ENCODE measurements at regions not wholly inside any gene's neighbourhood (a gene's known extent, or its start where the extent isn't known, plus 50 kb on each side); places are given as distances from the start of the nearest gene placed in this dataset.

- no peaks in the 10 kb centered on the region for H3K36me3 ChIP-seq (ENCODE audit: control insufficient read depth in 2 of 2, insufficient read depth in 2 of 2, low read length in 2 of 2)
- H3K27me3 ChIP-seq (ENCODE audit: control insufficient read depth in 2 of 2, insufficient read depth in 2 of 2, low read length in 2 of 2): no peaks in the 10 kb centered on the region
- H3K4me1 ChIP-seq (ENCODE audit: control insufficient read depth in 2 of 2, insufficient read depth in 2 of 2, low read length in 2 of 2): no peaks in the 10 kb centered on the region
- H3K4me3 ChIP-seq (ENCODE audit: low read length in 2 of 2): no peak overlapping the region
- peaks cover 0 to 4% of the 10 kb centered on the region in 2 donors for H3K9me3 ChIP-seq (ENCODE audit: control insufficient read depth in 2 of 2, low read length in 2 of 2)
- no peak overlapping the region for H3K9ac ChIP-seq (ENCODE audit: low read depth in 1 of 2, low read length in 2 of 2)
- no peak overlapping the region for H3K27ac ChIP-seq (ENCODE audit: low read depth in 2 of 2, low read length in 2 of 2)
Observed at GRCh38 chr2:4556135-4556896, 852.9 kb downstream of the DCDC2C start.

- Histone ChIP-seq H3K4me1 (ENCODE audit: control insufficient read depth in 2 of 2, insufficient read depth in 2 of 2, low read length in 2 of 2) (no peaks in the 10 kb centered on the region), H3K9me3 (ENCODE audit: control insufficient read depth in 2 of 2, low read length in 2 of 2) (no peaks in the 10 kb centered on the region), H3K27ac (ENCODE audit: low read depth in 2 of 2, low read length in 2 of 2) (no peak overlapping the region), H3K27me3 (ENCODE audit: control insufficient read depth in 2 of 2, insufficient read depth in 2 of 2, low read length in 2 of 2) (no peaks in the 10 kb centered on the region), H3K4me3 (ENCODE audit: low read length in 2 of 2) (no peak overlapping the region), H3K36me3 (ENCODE audit: control insufficient read depth in 2 of 2, insufficient read depth in 2 of 2, low read length in 2 of 2) (no peaks in the 10 kb centered on the region), H3K9ac (ENCODE audit: low read depth in 1 of 2, low read length in 2 of 2) (no peak overlapping the region)
Observed at GRCh38 chr2:4561196-4561595, 857.8 kb downstream of the DCDC2C start.

DNA sequence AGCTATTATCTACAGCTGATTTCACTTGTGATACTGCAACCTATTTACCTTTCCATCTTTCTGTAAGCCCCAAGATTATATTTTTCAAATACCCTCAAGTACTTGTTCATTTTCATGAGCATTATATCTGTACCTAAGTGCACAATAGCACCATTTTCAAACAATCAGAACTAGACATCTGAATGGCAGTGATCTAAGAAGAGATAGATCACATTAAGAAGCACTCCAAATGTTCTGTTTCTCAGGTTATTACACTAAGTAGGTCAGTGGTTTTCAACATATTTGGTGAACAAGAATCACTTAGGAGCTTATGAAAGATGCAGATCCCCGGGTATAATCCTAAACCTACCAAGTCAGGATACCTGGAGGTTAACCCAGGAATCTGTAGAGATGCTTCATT lies 872.7 kb downstream of the DCDC2C start:
- H3K36me3 ChIP-seq (ENCODE audit: control insufficient read depth in 2 of 2, insufficient read depth in 2 of 2, low read length in 2 of 2): no peaks in the 10 kb centered on the region
- H3K4me3 ChIP-seq (ENCODE audit: low read length in 2 of 2): no peak overlapping the region
- no peak overlapping the region for H3K27ac ChIP-seq (ENCODE audit: low read depth in 2 of 2, low read length in 2 of 2)
- no peak overlapping the region for H3K9ac ChIP-seq (ENCODE audit: low read depth in 1 of 2, low read length in 2 of 2)
- H3K4me1 ChIP-seq (ENCODE audit: control insufficient read depth in 2 of 2, insufficient read depth in 2 of 2, low read length in 2 of 2): no peaks in the 10 kb centered on the region
- no peaks in the 10 kb centered on the region for H3K27me3 ChIP-seq (ENCODE audit: control insufficient read depth in 2 of 2, insufficient read depth in 2 of 2, low read length in 2 of 2)
- H3K9me3 ChIP-seq (ENCODE audit: control insufficient read depth in 2 of 2, low read length in 2 of 2): peaks cover 0 to 2% of the 10 kb centered on the region in 2 donors

- Histone ChIP-seq H3K27ac (ENCODE audit: low read depth in 2 of 2, low read length in 2 of 2) (no peak overlapping the region), H3K4me3 (ENCODE audit: low read length in 2 of 2) (no peak overlapping the region), H3K9ac (ENCODE audit: low read depth in 1 of 2, low read length in 2 of 2) (no peak overlapping the region), H3K27me3 (ENCODE audit: control insufficient read depth in 2 of 2, insufficient read depth in 2 of 2, low read length in 2 of 2) (no peaks in the 10 kb centered on the region), H3K4me1 (ENCODE audit: control insufficient read depth in 2 of 2, insufficient read depth in 2 of 2, low read length in 2 of 2) (no peaks in the 10 kb centered on the region), H3K36me3 (ENCODE audit: control insufficient read depth in 2 of 2, insufficient read depth in 2 of 2, low read length in 2 of 2) (no peaks in the 10 kb centered on the region), H3K9me3 (ENCODE audit: control insufficient read depth in 2 of 2, low read length in 2 of 2) (peaks cover 0 to 4% of the 10 kb centered on the region in 2 donors)
Observed at GRCh38 chr2:4579977-4580376, 876.6 kb downstream of the DCDC2C start.

DNA sequence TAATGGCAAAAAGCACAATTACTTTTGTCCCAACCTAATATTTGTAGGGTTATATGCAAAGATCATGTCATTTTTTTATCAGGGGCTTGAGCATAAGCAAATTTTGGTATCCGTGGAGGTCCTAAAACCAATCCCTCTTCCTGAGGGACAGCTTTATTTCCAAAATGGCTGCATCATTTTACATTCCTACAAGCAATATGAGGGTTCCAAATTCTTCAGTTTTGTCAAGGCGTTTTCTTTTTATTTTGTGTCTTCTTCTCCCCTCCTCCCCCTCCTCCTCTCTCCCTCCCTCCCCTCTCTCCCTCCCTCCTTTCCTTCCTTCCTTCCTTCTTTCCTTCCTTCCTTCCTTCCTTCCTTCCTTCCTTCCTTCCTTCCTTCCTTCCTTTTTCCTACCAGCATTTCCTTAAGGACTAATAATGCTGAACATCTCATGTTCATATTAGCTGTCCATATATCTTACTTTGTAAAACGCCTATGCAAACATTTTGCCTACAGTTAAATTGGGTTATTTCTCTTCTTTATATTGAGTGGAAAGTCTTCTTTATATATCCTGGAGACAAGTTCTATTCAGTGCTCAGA lies 881.8 kb downstream of the DCDC2C start:
- Histone ChIP-seq H3K4me3 (ENCODE audit: low read length in 2 of 2) (no peak overlapping the region), H3K4me1 (ENCODE audit: control insufficient read depth in 2 of 2, insufficient read depth in 2 of 2, low read length in 2 of 2) (no peaks in the 10 kb centered on the region)

GRCh38 chr2:4588606-4589005 lies 885.2 kb downstream of the DCDC2C start:
- Histone ChIP-seq H3K27me3 (ENCODE audit: control insufficient read depth in 2 of 2, insufficient read depth in 2 of 2, low read length in 2 of 2) (no peaks in the 10 kb centered on the region), H3K4me3 (ENCODE audit: low read length in 2 of 2) (no peak overlapping the region)

More for the DNA sequence above, 881.8 kb downstream of the DCDC2C start:
- H3K9me3 ChIP-seq (ENCODE audit: control insufficient read depth in 2 of 2, low read length in 2 of 2): peaks cover 0 to 6% of the 10 kb centered on the region in 2 donors
- H3K27ac ChIP-seq (ENCODE audit: low read depth in 2 of 2, low read length in 2 of 2): no peak overlapping the region
- H3K9ac ChIP-seq (ENCODE audit: low read depth in 1 of 2, low read length in 2 of 2): no peak overlapping the region
- no peaks in the 10 kb centered on the region for H3K27me3 ChIP-seq (ENCODE audit: control insufficient read depth in 2 of 2, insufficient read depth in 2 of 2, low read length in 2 of 2)
- H3K36me3 ChIP-seq (ENCODE audit: control insufficient read depth in 2 of 2, insufficient read depth in 2 of 2, low read length in 2 of 2): no peaks in the 10 kb centered on the region

GRCh38 chr2:4591261-4591660 lies 887.9 kb downstream of the DCDC2C start:
- H3K9me3 ChIP-seq (ENCODE audit: control insufficient read depth in 2 of 2, low read length in 2 of 2): peaks cover 0 to 8% of the 10 kb centered on the region in 2 donors
- H3K36me3 ChIP-seq (ENCODE audit: control insufficient read depth in 2 of 2, insufficient read depth in 2 of 2, low read length in 2 of 2): no peaks in the 10 kb centered on the region
- no peaks in the 10 kb centered on the region for H3K27me3 ChIP-seq (ENCODE audit: control insufficient read depth in 2 of 2, insufficient read depth in 2 of 2, low read length in 2 of 2)
- no peaks in the 10 kb centered on the region for H3K4me1 ChIP-seq (ENCODE audit: control insufficient read depth in 2 of 2, insufficient read depth in 2 of 2, low read length in 2 of 2)
- no peak overlapping the region for H3K9ac ChIP-seq (ENCODE audit: low read depth in 1 of 2, low read length in 2 of 2)
- H3K4me3 ChIP-seq (ENCODE audit: low read length in 2 of 2): no peak overlapping the region
- no peak overlapping the region for H3K27ac ChIP-seq (ENCODE audit: low read depth in 2 of 2, low read length in 2 of 2)

More at GRCh38 chr2:4588606-4589005, 885.2 kb downstream of the DCDC2C start:
- no peaks in the 10 kb centered on the region for H3K36me3 ChIP-seq (ENCODE audit: control insufficient read depth in 2 of 2, insufficient read depth in 2 of 2, low read length in 2 of 2)
- no peak overlapping the region for H3K9ac ChIP-seq (ENCODE audit: low read depth in 1 of 2, low read length in 2 of 2)
- H3K4me1 ChIP-seq (ENCODE audit: control insufficient read depth in 2 of 2, insufficient read depth in 2 of 2, low read length in 2 of 2): no peaks in the 10 kb centered on the region
- no peak overlapping the region for H3K27ac ChIP-seq (ENCODE audit: low read depth in 2 of 2, low read length in 2 of 2)
- H3K9me3 ChIP-seq (ENCODE audit: control insufficient read depth in 2 of 2, low read length in 2 of 2): peaks cover 0 to 6% of the 10 kb centered on the region in 2 donors

DNA sequence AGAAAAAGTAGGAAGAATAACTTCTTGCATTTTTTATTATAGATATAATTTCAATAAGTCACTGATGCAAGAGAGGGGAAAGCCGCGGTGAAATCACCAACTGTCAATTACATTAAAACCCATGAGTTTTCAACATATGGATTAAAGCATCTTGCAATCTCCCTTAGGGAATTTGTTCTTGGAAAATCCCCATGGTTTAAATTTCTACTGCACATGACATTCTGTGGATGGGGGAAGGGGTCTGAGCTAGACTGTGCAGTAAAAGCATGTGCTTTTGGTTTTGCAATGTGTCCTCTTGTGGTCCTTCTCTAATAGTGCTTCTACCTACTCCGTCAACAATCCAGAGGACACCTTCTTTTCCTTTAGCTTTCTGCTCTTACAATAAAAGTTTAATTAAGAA lies 894.0 kb downstream of the DCDC2C start:
- H3K4me3 ChIP-seq (ENCODE audit: low read length in 2 of 2): no peak overlapping the region
- no peak overlapping the region for H3K9ac ChIP-seq (ENCODE audit: low read depth in 1 of 2, low read length in 2 of 2)
- no peaks in the 10 kb centered on the region for H3K4me1 ChIP-seq (ENCODE audit: control insufficient read depth in 2 of 2, insufficient read depth in 2 of 2, low read length in 2 of 2)
- no peaks in the 10 kb centered on the region for H3K36me3 ChIP-seq (ENCODE audit: control insufficient read depth in 2 of 2, insufficient read depth in 2 of 2, low read length in 2 of 2)
- H3K9me3 ChIP-seq (ENCODE audit: control insufficient read depth in 2 of 2, low read length in 2 of 2): peaks cover 0 to 3% of the 10 kb centered on the region in 2 donors
- no peak overlapping the region for H3K27ac ChIP-seq (ENCODE audit: low read depth in 2 of 2, low read length in 2 of 2)
- no peaks in the 10 kb centered on the region for H3K27me3 ChIP-seq (ENCODE audit: control insufficient read depth in 2 of 2, insufficient read depth in 2 of 2, low read length in 2 of 2)

DNA sequence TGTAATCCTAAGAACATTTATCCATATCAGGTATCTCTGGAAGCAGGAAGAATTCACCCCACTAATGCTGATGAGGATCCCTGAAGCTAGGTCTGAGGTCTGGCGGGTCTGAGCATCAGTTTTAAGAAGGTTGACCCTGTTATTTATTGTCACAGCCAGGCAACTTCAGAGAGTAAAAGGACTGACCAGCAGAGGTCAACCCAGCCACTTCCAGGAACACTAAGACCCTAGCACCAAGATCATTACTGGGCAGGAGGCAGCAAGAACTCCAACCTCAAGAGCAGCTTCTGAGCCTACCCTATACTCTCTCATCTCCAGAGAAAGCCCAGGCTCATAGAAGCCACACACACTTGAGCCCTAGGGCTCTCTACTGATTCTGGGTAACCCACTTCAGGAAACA lies 901.4 kb downstream of the DCDC2C start:
- Histone ChIP-seq H3K27ac (ENCODE audit: low read depth in 2 of 2, low read length in 2 of 2) (no peak overlapping the region), H3K4me1 (ENCODE audit: control insufficient read depth in 2 of 2, insufficient read depth in 2 of 2, low read length in 2 of 2) (no peaks in the 10 kb centered on the region), H3K36me3 (ENCODE audit: control insufficient read depth in 2 of 2, insufficient read depth in 2 of 2, low read length in 2 of 2) (no peaks in the 10 kb centered on the region), H3K27me3 (ENCODE audit: control insufficient read depth in 2 of 2, insufficient read depth in 2 of 2, low read length in 2 of 2) (no peaks in the 10 kb centered on the region), H3K9ac (ENCODE audit: low read depth in 1 of 2, low read length in 2 of 2) (no peak overlapping the region), H3K9me3 (ENCODE audit: control insufficient read depth in 2 of 2, low read length in 2 of 2) (peaks cover 0 to 4% of the 10 kb centered on the region in 2 donors), H3K4me3 (ENCODE audit: low read length in 2 of 2) (no peak overlapping the region)

GRCh38 chr2:4618141-4618540 lies 914.8 kb downstream of the DCDC2C start:
- H3K27ac ChIP-seq (ENCODE audit: low read depth in 2 of 2, low read length in 2 of 2): no peak overlapping the region
- peaks cover 0 to 5% of the 10 kb centered on the region in 2 donors for H3K9me3 ChIP-seq (ENCODE audit: control insufficient read depth in 2 of 2, low read length in 2 of 2)
- H3K9ac ChIP-seq (ENCODE audit: low read depth in 1 of 2, low read length in 2 of 2): no peak overlapping the region
- H3K4me3 ChIP-seq (ENCODE audit: low read length in 2 of 2): no peak overlapping the region
- no peaks in the 10 kb centered on the region for H3K36me3 ChIP-seq (ENCODE audit: control insufficient read depth in 2 of 2, insufficient read depth in 2 of 2, low read length in 2 of 2)
- H3K4me1 ChIP-seq (ENCODE audit: control insufficient read depth in 2 of 2, insufficient read depth in 2 of 2, low read length in 2 of 2): no peaks in the 10 kb centered on the region
- H3K27me3 ChIP-seq (ENCODE audit: control insufficient read depth in 2 of 2, insufficient read depth in 2 of 2, low read length in 2 of 2): no peaks in the 10 kb centered on the region
